MCF 10A (cell line): ENCODE measurements at regions not wholly inside any gene's neighbourhood (a gene's known extent, or its start where the extent isn't known, plus 50 kb on each side); places are given as distances from the start of the nearest gene placed in this dataset.

Experiments
- BruUV-seq: library from RNA; stranded (reverse); fragments of 400-500 nt; replicated peaks from 2 replicates; lab custom pipeline; 2021; lab: Mats Ljungman, UMichigan
- CTCF ChIA-PET: fragments of 300-600 bp; sonication (Branson Sonifier 250); formaldehyde crosslinking; extraction: SDS; loops from one replicate; lab custom pipeline; 2021; ENCODE audit warnings: antibody characterized with exemption, inconsistent platforms; lab: Yijun Ruan, JAX
- POLR2A ChIA-PET: fragments of 300-600, 350-650 bp; sonication (Branson Sonifier 250); formaldehyde crosslinking; extraction: SDS; loops from one replicate; lab custom pipeline; 2020; ENCODE audit warnings: antibody characterized with exemption, inconsistent platforms; lab: Yijun Ruan, JAX
- DNase-seq: peaks from one replicate; pipeline ENCODE4 v3.0.0-alpha.2; 2018; ENCODE audit not compliant: unreplicated experiment
- H3K27ac Mint-ChIP-seq: one replicate; pipeline ENCODE4 v1.8.0; 2022; ENCODE audit warnings: mild to moderate bottlenecking, low read depth, mixed read lengths; ENCODE audit not compliant: unreplicated experiment
- H3K27me3 Mint-ChIP-seq: one replicate; pipeline ENCODE4 v1.8.0; 2022; ENCODE audit warnings: mixed read lengths; ENCODE audit not compliant: insufficient read depth, unreplicated experiment
- H3K36me3 Mint-ChIP-seq: one replicate; pipeline ENCODE4 v1.8.0; 2022; ENCODE audit warnings: mild to moderate bottlenecking, moderate library complexity, mixed read lengths; ENCODE audit not compliant: insufficient read depth, unreplicated experiment
- H3K4me1 Mint-ChIP-seq: one replicate; pipeline ENCODE4 v1.8.0; 2022; ENCODE audit warnings: mixed read lengths; ENCODE audit not compliant: insufficient read depth, unreplicated experiment
- H3K4me3 Mint-ChIP-seq: one replicate; pipeline ENCODE4 v1.8.0; 2022; ENCODE audit warnings: mild to moderate bottlenecking, moderate library complexity, mixed read lengths; ENCODE audit not compliant: unreplicated experiment
- H3K9me3 Mint-ChIP-seq: one replicate; pipeline ENCODE4 v1.8.0; 2022; ENCODE audit warnings: mixed read lengths; ENCODE audit not compliant: unreplicated experiment
- intact Hi-C: fragments of 100-400 bp; cut with micrococcal nuclease; formaldehyde crosslinking; loops from 2 replicates; pipeline ENCODE4 v1.14.1; 2022
- TF ChIP-seq, protein P1 (sequence below): fragments of 200-600 bp; IDR thresholded peaks from one replicate; pipeline ENCODE4 v1.8.0; 2022; ENCODE audit warnings: antibody characterized with exemption, mild to moderate bottlenecking; ENCODE audit not compliant: unreplicated experiment

DNA sequence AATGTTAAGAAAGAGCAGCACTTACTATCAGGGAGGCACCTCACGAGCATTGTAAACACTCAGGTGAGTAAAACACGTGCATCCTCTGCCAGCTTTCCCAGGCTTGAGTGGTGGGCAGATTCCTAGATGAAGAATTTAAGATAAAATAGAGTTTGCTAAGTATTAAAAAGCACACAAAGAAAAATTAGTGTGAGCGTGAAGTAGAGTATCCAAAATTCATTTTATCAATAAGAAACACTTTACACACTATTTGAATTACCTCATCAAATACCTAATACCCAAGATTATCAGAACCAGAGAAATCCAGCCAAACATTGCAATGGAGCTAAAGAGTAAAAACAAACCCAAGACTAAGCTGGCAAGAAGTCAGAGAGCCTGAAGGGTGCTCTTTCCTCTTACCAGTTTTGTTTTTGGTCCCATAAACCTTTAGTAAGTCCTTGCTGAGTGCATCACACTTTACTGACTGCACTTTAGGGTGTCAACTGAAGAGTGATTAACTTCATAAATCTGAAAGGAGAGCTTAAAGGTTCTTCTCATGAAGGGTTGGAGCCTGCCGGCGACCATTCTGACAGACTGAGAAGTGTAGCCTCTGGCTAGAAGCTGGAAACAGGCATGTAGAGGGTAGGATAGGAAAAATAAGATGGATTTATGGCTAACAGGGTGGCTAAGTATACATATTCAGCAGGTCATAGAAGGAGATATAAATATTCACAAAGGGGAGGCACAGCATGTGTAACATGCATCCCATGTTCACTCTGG lies 151.1 kb downstream of the SLC7A11 start:
- no peak overlapping the region for H3K27ac Mint-ChIP-seq
- H3K4me3 Mint-ChIP-seq = no peak overlapping the region
- BruUV-seq = no TSS peak

DNA sequence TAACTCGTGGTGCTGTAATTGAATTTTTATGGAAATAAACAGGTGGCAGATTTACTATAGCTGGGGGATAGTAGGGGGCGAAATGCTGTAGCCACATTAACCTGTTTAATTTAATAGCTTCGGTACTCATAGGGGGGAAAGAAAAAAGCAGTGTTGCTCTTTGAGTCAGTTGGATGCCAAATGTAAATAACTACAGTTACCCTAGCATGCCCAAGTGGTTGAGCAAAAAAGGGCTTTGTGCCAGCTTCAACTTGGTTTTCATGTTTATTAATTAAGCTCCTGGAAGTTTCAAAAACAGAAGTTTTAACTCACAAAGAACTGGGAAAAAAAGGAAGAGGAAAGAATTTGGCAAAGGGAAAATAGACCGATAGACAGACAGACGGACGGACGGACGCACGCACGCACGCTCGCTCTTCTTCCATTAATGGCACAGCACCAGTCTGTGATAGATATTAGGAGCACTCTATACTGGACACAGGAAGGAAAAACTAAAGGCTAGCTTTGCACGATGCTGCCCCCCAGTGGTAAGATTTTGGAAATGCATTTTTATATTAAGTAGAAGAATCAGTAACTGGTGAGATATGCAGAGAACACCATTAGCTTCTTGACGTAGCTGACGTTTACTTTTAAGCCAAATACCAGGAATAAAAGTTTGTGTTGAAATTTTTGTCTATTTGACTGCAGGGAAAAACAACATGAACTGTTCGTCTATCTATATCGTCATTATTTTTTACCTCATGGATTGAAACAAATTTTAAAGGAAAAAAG lies 151.8 kb downstream of the SLC7A11 start:
- Mint-ChIP-seq H3K27ac (no peak overlapping the region), H3K4me3 (peak overlapping the region; percentile 75), H3K36me3 (no peaks in the 10 kb centered on the region), H3K4me1 (peaks cover 7% of the 10 kb centered on the region), H3K27me3 (no peaks in the 10 kb centered on the region), H3K9me3 (no peaks in the 10 kb centered on the region)
- BruUV-seq = no TSS peak
- ChIA-PET CTCF (interaction anchor here (0.5 to 6.0 kb wide), 70 partner anchors 9 to 1156 kb away, joined by 3 to 205 read pairs (median 4); no protein-coding TSS in a partner anchor), POLR2A (interaction anchor here (0.6 to 2.6 kb wide), 19 partner anchors 9 to 965 kb away, joined by 3 to 21 read pairs (median 3); no protein-coding TSS in a partner anchor)
- TF ChIP-seq, protein P1, sequence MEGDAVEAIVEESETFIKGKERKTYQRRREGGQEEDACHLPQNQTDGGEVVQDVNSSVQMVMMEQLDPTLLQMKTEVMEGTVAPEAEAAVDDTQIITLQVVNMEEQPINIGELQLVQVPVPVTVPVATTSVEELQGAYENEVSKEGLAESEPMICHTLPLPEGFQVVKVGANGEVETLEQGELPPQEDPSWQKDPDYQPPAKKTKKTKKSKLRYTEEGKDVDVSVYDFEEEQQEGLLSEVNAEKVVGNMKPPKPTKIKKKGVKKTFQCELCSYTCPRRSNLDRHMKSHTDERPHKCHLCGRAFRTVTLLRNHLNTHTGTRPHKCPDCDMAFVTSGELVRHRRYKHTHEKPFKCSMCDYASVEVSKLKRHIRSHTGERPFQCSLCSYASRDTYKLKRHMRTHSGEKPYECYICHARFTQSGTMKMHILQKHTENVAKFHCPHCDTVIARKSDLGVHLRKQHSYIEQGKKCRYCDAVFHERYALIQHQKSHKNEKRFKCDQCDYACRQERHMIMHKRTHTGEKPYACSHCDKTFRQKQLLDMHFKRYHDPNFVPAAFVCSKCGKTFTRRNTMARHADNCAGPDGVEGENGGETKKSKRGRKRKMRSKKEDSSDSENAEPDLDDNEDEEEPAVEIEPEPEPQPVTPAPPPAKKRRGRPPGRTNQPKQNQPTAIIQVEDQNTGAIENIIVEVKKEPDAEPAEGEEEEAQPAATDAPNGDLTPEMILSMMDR = peak; percentile 58
- peak; percentile 90 for DNase-seq
- intact Hi-C loops = loop anchor here (1.0 to 10.0 kb wide), 10 partner anchors 55 to 966 kb away; no protein-coding TSS in a partner anchor

More for the DNA sequence above, 151.1 kb downstream of the SLC7A11 start:
- POLR2A ChIA-PET = interaction anchor here (0.6 to 2.6 kb wide), 12 partner anchors 8 to 966 kb away, joined by 3 to 21 read pairs (median 3); no protein-coding TSS in a partner anchor
- Mint-ChIP-seq H3K4me1 (peaks cover 7% of the 10 kb centered on the region), H3K9me3 (no peaks in the 10 kb centered on the region), H3K36me3 (no peaks in the 10 kb centered on the region), H3K27me3 (no peaks in the 10 kb centered on the region)
- CTCF ChIA-PET = interaction anchor here (0.6 to 6.0 kb wide), 49 partner anchors 8 to 967 kb away, joined by 3 to 205 read pairs (median 5); no protein-coding TSS in a partner anchor
- DNase-seq = no peak
- intact Hi-C loops = loop anchor here (1.0 to 10.0 kb wide), 10 partner anchors 56 to 967 kb away; no protein-coding TSS in a partner anchor
- TF ChIP-seq, protein P1 = no peak

GRCh38 chr4:138088449-138089208 lies 153.5 kb downstream of the SLC7A11 start:
- DNase-seq = no peak
- Mint-ChIP-seq H3K9me3 (no peaks in the 10 kb centered on the region), H3K27me3 (no peaks in the 10 kb centered on the region), H3K4me3 (no peak overlapping the region), H3K36me3 (no peaks in the 10 kb centered on the region), H3K27ac (no peak overlapping the region), H3K4me1 (peaks cover 7% of the 10 kb centered on the region)
- TF ChIP-seq, protein P1 = no peak
- POLR2A ChIA-PET = interaction anchor here (0.9 to 1.7 kb wide), 2 partner anchors 51 to 269 kb away, joined by 4 to 7 read pairs; no protein-coding TSS in a partner anchor
- CTCF ChIA-PET = interaction anchor here (1.3 to 6.0 kb wide), 11 partner anchors 10 to 592 kb away, joined by 3 to 205 read pairs (median 15); no protein-coding TSS in a partner anchor
- intact Hi-C loops = no loop called here
- no TSS peak for BruUV-seq
